Effector memory CD4-positive, alpha-beta T cell (primary cell): ENCODE measurements at regions not wholly inside any gene's neighbourhood (a gene's known extent, or its start where the extent isn't known, plus 50 kb on each side); places are given as distances from the start of the nearest gene placed in this dataset.

Experiments
- DNase-seq, 3 donors: peaks; one replicate each; pipeline ENCODE4 v3.0.0-alpha.2; 2020
- H3K27ac ChIP-seq: 2 replicates; pipeline ENCODE4 v1.7.0; 2013; ENCODE audit warnings: mild to moderate bottlenecking, low read length, moderate library complexity; ENCODE audit not compliant: insufficient read depth, poor library complexity, severe bottlenecking
- H3K27me3 ChIP-seq: replicated peaks from 2 replicates; pipeline ENCODE4 v1.7.0; 2013; ENCODE audit warnings: mild to moderate bottlenecking, low read length; ENCODE audit not compliant: insufficient read depth, control insufficient read depth, poor library complexity, severe bottlenecking
- H3K36me3 ChIP-seq: 2 replicates; pipeline ENCODE4 v1.7.0; 2013; ENCODE audit warnings: mild to moderate bottlenecking, low read length, moderate library complexity; ENCODE audit not compliant: control insufficient read depth, insufficient read depth
- H3K4me1 ChIP-seq: 2 replicates; pipeline ENCODE4 v1.7.0; 2013; ENCODE audit warnings: low read length, mild to moderate bottlenecking; ENCODE audit not compliant: control insufficient read depth, insufficient read depth, poor library complexity, severe bottlenecking
- H3K4me3 ChIP-seq: 2 replicates; pipeline ENCODE4 v1.7.0; 2013; ENCODE audit warnings: low read length, low read depth, mild to moderate bottlenecking; ENCODE audit not compliant: insufficient read depth, poor library complexity, severe bottlenecking
- H3K9me3 ChIP-seq: 2 replicates; pipeline ENCODE4 v1.7.0; 2013; ENCODE audit warnings: mild to moderate bottlenecking, low read length, moderate library complexity; ENCODE audit not compliant: control insufficient read depth

- no peaks in the 10 kb centered on the region for H3K27me3 ChIP-seq
- no peak for DNase-seq
- no peaks in the 10 kb centered on the region for H3K4me1 ChIP-seq
- H3K4me3 ChIP-seq: no peak overlapping the region
- no peak overlapping the region for H3K27ac ChIP-seq
- H3K36me3 ChIP-seq: no peaks in the 10 kb centered on the region
- H3K9me3 ChIP-seq: no peaks in the 10 kb centered on the region
Observed at GRCh38 chr11:70608568-70609470, 210.5 kb downstream of the CTTN start.

- Histone ChIP-seq H3K27ac (no peak overlapping the region), H3K27me3 (no peaks in the 10 kb centered on the region), H3K9me3 (no peaks in the 10 kb centered on the region), H3K4me3 (no peak overlapping the region), H3K36me3 (no peaks in the 10 kb centered on the region), H3K4me1 (no peaks in the 10 kb centered on the region)
- DNase-seq: no peak
Observed at GRCh38 chr11:70610566-70611565, 212.5 kb downstream of the CTTN start.

- H3K4me3 ChIP-seq: no peak overlapping the region
- no peaks in the 10 kb centered on the region for H3K27me3 ChIP-seq
- H3K27ac ChIP-seq: no peak overlapping the region
Observed at GRCh38 chr11:70611821-70612220, 213.5 kb downstream of the CTTN start.

GRCh38 chr11:70612459-70613141 lies 214.3 kb downstream of the CTTN start:
- Histone ChIP-seq H3K4me3 (no peak overlapping the region), H3K4me1 (no peaks in the 10 kb centered on the region), H3K27ac (no peak overlapping the region), H3K36me3 (no peaks in the 10 kb centered on the region), H3K9me3 (no peaks in the 10 kb centered on the region), H3K27me3 (no peaks in the 10 kb centered on the region)
- no peak for DNase-seq

More at GRCh38 chr11:70611821-70612220, 213.5 kb downstream of the CTTN start:
- DNase-seq: no peak
- Histone ChIP-seq H3K9me3 (no peaks in the 10 kb centered on the region), H3K4me1 (no peaks in the 10 kb centered on the region), H3K36me3 (no peaks in the 10 kb centered on the region)

- no peaks in the 10 kb centered on the region for H3K36me3 ChIP-seq
- no peaks in the 10 kb centered on the region for H3K9me3 ChIP-seq
- H3K4me1 ChIP-seq: no peaks in the 10 kb centered on the region
- DNase-seq: no peak
- no peak overlapping the region for H3K4me3 ChIP-seq
- no peaks in the 10 kb centered on the region for H3K27me3 ChIP-seq
- no peak overlapping the region for H3K27ac ChIP-seq
Observed at GRCh38 chr11:70614034-70614681, 215.8 kb downstream of the CTTN start.

GRCh38 chr11:70615036-70615875 lies 216.9 kb downstream of the CTTN start:
- Histone ChIP-seq H3K4me3 (no peak overlapping the region), H3K27ac (no peak overlapping the region), H3K9me3 (no peaks in the 10 kb centered on the region), H3K27me3 (no peaks in the 10 kb centered on the region), H3K4me1 (no peaks in the 10 kb centered on the region), H3K36me3 (no peaks in the 10 kb centered on the region)
- DNase-seq: no peak

- no peaks in the 10 kb centered on the region for H3K27me3 ChIP-seq
- H3K9me3 ChIP-seq: no peaks in the 10 kb centered on the region
- H3K27ac ChIP-seq: no peak overlapping the region
- H3K4me1 ChIP-seq: no peaks in the 10 kb centered on the region
- H3K4me3 ChIP-seq: no peak overlapping the region
- no peak for DNase-seq
- H3K36me3 ChIP-seq: no peaks in the 10 kb centered on the region
Observed at GRCh38 chr11:70616317-70616716, 218.0 kb downstream of the CTTN start.

GRCh38 chr11:70616938-70617654 lies 218.8 kb downstream of the CTTN start:
- no peaks in the 10 kb centered on the region for H3K9me3 ChIP-seq
- no peaks in the 10 kb centered on the region for H3K4me1 ChIP-seq

More at GRCh38 chr11:70616938-70617654, 218.8 kb downstream of the CTTN start:
- H3K27me3 ChIP-seq: no peaks in the 10 kb centered on the region
- DNase-seq: no peak
- H3K27ac ChIP-seq: no peak overlapping the region
- no peak overlapping the region for H3K4me3 ChIP-seq
- H3K36me3 ChIP-seq: no peaks in the 10 kb centered on the region
